KOPT-K1 (cell line): ENCODE measurements at regions not wholly inside any gene's neighbourhood (a gene's known extent, or its start where the extent isn't known, plus 50 kb on each side); places are given as distances from the start of the nearest gene placed in this dataset.
"Not testable (repeated sequence)": the region's sequence is repeated elsewhere in the genome, so short reads cannot be mapped to it uniquely, and the experiment has no call there.

Experiments used
- H3K27ac ChIP-seq: fragments of 200-600 bp; sonication (generic); 2 replicates; pipeline ENCODE4 v1.5.1; 2016; ENCODE audit warnings: antibody characterized with exemption, mild to moderate bottlenecking, low read depth, low read length; ENCODE audit not compliant: poor library complexity, severe bottlenecking
- H3K36me3 ChIP-seq: fragments of 200-600 bp; sonication (generic); 2 replicates; pipeline ENCODE4 v1.5.1; 2017; ENCODE audit warnings: antibody characterized with exemption, mild to moderate bottlenecking, low read length, moderate library complexity; ENCODE audit not compliant: insufficient read depth
- H3K9me3 ChIP-seq: fragments of 200-600 bp; sonication (generic); 2 replicates; pipeline ENCODE4 v1.5.1; 2017; ENCODE audit warnings: antibody characterized with exemption, low read length, mild to moderate bottlenecking; ENCODE audit not compliant: insufficient read depth, poor library complexity, severe bottlenecking

GRCh38 chr11:37203006-37203405 is 605.0 kb upstream of the RAG2 start:
- no peak overlapping the region for H3K27ac ChIP-seq
- no peaks in the 10 kb centered on the region for H3K36me3 ChIP-seq
- H3K9me3 ChIP-seq = no peaks in the 10 kb centered on the region

- Histone ChIP-seq H3K9me3 (no peaks in the 10 kb centered on the region), H3K36me3 (no peaks in the 10 kb centered on the region)
Observed at GRCh38 chr11:37199082-37199481, 601.0 kb upstream of the RAG2 start.

GRCh38 chr11:37184326-37184725 is 586.3 kb upstream of the RAG2 start:
- Histone ChIP-seq H3K36me3 (no peaks in the 10 kb centered on the region), H3K27ac (no peak overlapping the region), H3K9me3 (no peaks in the 10 kb centered on the region)

More at GRCh38 chr11:37199082-37199481, 601.0 kb upstream of the RAG2 start:
- no peak overlapping the region for H3K27ac ChIP-seq

GRCh38 chr11:37182031-37182430 is 584.0 kb upstream of the RAG2 start:
- Histone ChIP-seq H3K27ac (no peak overlapping the region), H3K9me3 (no peaks in the 10 kb centered on the region), H3K36me3 (no peaks in the 10 kb centered on the region)

- Histone ChIP-seq H3K9me3 (no peaks in the 10 kb centered on the region), H3K27ac (no peak overlapping the region), H3K36me3 (no peaks in the 10 kb centered on the region)
Observed at GRCh38 chr11:37177721-37178120, 579.7 kb upstream of the RAG2 start.

- Histone ChIP-seq H3K9me3 (no peaks in the 10 kb centered on the region), H3K27ac (no peak overlapping the region), H3K36me3 (no peaks in the 10 kb centered on the region)
Observed at GRCh38 chr11:37171451-37171850, 573.4 kb upstream of the RAG2 start.

GRCh38 chr11:37170311-37170710 is 572.3 kb upstream of the RAG2 start:
- no peaks in the 10 kb centered on the region for H3K36me3 ChIP-seq
- H3K9me3 ChIP-seq = no peaks in the 10 kb centered on the region

GRCh38 chr11:37145434-37145833 is 547.4 kb upstream of the RAG2 start:
- not testable (repeated sequence) for H3K9me3 ChIP-seq, H3K27ac ChIP-seq, H3K36me3 ChIP-seq

More at GRCh38 chr11:37170311-37170710, 572.3 kb upstream of the RAG2 start:
- H3K27ac ChIP-seq = no peak overlapping the region

GRCh38 chr11:37142591-37142990 is 544.6 kb upstream of the RAG2 start:
- H3K36me3 ChIP-seq = no peaks in the 10 kb centered on the region
- H3K27ac ChIP-seq = no peak overlapping the region
- H3K9me3 ChIP-seq = no peaks in the 10 kb centered on the region

- Histone ChIP-seq H3K27ac (no peak overlapping the region), H3K36me3 (no peaks in the 10 kb centered on the region), H3K9me3 (no peaks in the 10 kb centered on the region)
Observed at GRCh38 chr11:37141707-37142106, 543.7 kb upstream of the RAG2 start.

GRCh38 chr11:37135606-37136005 is 537.6 kb upstream of the RAG2 start:
- H3K36me3 ChIP-seq, H3K9me3 ChIP-seq, H3K27ac ChIP-seq: not testable (repeated sequence)

- H3K27ac ChIP-seq = no peak overlapping the region
- no peaks in the 10 kb centered on the region for H3K36me3 ChIP-seq
- H3K9me3 ChIP-seq = peaks cover 6% of the 10 kb centered on the region
Observed at GRCh38 chr11:37134637-37135036, 536.6 kb upstream of the RAG2 start.

GRCh38 chr11:37124384-37124783 is 526.3 kb upstream of the RAG2 start:
- H3K9me3 ChIP-seq = no peaks in the 10 kb centered on the region
- no peak overlapping the region for H3K27ac ChIP-seq
- no peaks in the 10 kb centered on the region for H3K36me3 ChIP-seq

- Histone ChIP-seq H3K36me3 (no peaks in the 10 kb centered on the region), H3K9me3 (no peaks in the 10 kb centered on the region), H3K27ac (no peak overlapping the region)
Observed at GRCh38 chr11:37115963-37116362, 517.9 kb upstream of the RAG2 start.

GRCh38 chr11:37110385-37110784 is 512.3 kb upstream of the RAG2 start:
- H3K36me3 ChIP-seq = no peaks in the 10 kb centered on the region
- H3K9me3 ChIP-seq = no peaks in the 10 kb centered on the region
- no peak overlapping the region for H3K27ac ChIP-seq

- Histone ChIP-seq H3K9me3 (no peaks in the 10 kb centered on the region), H3K36me3 (no peaks in the 10 kb centered on the region), H3K27ac (no peak overlapping the region)
Observed at GRCh38 chr11:37109286-37109585, 511.2 kb upstream of the RAG2 start.
